Activated CD4-positive, alpha-beta T cell treated with anti-CD3 and anti-CD28 coated beads for 24 hours (primary cell): ENCODE measurements at regions not wholly inside any gene's neighbourhood (a gene's known extent, or its start where the extent isn't known, plus 50 kb on each side); places are given as distances from the start of the nearest gene placed in this dataset.

Experiments used
- DNase-seq, 2 donors: peaks; one replicate each; pipeline ENCODE4 v3.0.0-alpha.2; 2020; ENCODE audit warnings: low read depth in 2 of 2

DNA sequence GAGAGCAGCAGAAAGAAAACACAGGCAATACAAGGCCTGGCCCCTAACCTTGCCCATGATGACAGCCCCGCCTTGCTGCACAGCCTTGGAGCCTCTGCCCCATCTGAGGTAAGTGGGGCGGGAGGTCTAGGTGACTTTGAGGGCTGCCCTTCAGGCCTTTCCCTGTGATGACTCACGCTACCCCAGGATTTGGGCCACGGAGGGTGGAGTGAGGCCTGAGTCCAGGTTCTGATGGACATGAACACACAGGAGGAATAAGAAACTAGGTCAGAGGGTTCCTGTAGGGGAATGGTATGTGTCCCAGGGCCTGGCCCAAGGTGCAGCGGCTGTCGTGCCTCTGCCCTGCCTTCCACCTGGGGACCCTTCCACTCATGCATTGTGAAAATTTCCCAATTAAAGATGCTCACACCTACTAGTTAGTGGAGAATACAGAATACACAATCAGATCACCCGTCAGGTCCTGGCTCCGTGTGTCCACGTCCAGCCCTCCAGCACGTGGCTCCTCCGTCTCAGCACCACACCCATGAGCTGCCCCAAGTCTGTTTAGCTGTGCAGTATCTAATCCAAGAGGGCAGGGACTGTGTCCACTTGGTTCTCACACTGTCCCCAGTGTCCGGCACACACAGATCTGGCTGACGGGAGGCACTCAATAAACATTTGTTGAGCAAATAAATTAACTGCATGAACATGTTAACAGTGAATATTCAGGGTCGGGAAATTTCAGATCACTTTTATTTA lies 111.0 kb downstream of the CHST1 start:
- no peak for DNase-seq

DNA sequence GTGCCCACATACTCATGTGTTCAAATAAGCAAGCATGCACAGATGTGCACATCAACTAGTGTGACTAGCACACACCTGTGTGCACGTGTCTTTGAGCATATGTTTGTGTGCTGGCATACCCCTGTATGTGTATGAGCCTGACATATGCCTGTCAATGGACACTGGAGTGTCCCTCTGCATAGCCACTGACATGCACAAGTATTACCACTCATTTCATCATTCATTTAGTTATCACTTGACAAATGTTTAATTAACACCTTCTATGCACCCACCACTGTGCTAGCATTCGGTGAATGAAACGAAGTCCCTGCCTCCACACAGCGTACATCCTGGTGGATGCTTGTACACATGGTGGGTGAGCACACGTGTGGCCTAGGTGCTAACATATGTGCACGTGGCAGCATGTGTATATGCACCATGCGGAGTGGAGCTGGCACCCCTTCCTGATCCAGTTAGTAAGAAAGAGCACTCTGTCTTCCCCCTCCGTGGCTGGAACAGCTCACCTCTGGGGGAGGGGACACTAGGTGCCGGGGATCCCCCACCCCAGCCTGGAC lies 112.0 kb downstream of the CHST1 start:
- DNase-seq = no peak

DNA sequence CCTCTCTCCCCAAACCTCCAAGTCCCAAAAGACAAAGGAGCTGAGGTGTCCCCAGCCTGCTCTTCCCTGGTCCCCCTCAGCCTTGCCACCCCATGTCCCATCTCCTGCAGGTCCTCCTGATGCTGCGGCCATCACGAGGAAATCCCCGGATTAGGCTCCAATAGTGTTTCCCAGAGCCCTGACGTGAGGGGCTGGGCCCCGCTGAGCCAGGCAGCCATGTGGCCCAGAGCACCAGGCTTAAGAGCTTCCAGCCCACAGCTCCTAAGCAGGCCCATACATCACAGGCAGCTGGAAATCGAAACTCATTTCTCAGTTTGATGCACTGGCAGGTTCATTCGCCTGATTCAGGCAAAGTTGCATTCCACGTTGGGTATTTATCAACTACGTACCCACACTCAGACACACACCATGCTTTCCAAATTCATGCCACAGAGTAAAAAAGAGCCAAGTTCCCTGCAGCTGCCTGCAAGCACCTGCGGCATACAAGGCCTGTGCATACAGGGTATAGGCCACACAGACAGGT lies 114.2 kb downstream of the CHST1 start:
- DNase-seq = no peak

GRCh38 chr11:45549257-45549656 lies 116.2 kb downstream of the CHST1 start:
- no peak for DNase-seq

DNA sequence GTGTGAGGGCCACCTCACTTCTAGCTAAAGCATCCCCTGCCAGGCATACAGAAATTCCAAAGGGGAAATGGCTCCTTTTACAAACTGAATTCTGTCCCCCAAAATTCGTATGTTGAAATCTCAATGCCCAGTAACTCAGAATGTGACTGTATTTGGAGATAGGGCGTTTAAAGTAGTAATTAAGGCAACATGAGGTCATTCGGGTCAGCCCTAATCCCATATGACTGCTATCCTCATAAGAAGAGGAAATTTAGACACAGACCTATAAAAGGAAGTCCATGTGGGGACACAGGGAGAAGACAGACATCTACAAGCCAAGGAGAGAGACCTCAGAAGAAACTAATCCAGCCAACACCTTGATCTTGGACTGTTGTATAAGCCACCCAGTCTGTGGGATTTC lies 119.1 kb downstream of the CHST1 start:
- DNase-seq = no peak

DNA sequence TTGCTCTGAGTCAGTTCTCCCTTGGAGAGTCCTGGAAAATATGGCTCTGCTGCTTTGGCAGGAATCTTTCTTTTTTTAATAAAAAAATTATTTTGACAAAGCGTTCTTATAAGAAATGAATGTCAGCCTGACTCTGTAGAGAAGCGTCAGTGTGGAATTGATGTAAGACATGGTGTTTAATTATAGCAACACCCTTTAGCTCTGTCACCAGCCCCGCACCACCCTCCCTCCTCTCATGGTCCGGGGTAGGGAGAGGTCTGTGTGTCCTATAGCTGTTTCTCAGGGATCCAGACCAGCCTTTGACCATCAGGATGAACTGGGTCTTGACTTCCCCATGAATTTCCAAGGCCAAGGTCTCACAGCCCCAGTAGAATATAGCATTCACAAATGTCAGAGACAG lies 120.6 kb downstream of the CHST1 start:
- no peak for DNase-seq

DNA sequence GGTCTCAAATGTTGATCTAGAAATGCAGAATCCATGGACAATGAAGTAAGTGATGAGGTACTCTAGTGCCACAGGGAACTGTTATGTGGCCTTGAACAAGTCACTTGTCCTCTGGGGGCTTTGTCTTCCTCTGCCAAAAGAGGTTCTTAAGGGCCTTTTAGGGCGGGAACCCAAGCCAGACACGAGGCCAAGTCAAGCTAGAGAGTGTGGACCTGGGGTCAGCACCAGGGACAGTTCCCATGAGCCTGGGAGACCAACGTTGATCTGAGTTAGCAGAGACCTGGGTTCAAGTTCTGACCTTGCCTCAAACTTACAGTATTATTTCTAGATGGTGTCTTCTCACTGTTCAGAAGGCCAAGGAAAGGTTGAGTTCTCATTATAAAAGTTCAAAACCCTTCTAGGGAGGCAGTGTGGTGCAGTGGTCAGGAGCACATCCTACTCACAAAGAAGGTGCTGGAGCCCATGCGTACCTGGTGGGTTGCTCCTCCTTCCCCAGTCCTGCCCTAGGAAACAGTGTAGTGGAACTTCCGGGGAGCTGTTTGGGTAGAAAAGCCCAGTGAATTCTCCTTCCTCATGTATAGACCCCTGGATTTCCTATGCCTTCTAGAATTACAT lies 121.5 kb downstream of the CHST1 start:
- DNase-seq = no peak

- DNase-seq = no peak
These were observed 122.3 kb downstream of the CHST1 start for GRCh38 chr11:45543081-45543480.

- no peak for DNase-seq
These were observed 123.6 kb downstream of the CHST1 start for GRCh38 chr11:45541693-45542434.

DNA sequence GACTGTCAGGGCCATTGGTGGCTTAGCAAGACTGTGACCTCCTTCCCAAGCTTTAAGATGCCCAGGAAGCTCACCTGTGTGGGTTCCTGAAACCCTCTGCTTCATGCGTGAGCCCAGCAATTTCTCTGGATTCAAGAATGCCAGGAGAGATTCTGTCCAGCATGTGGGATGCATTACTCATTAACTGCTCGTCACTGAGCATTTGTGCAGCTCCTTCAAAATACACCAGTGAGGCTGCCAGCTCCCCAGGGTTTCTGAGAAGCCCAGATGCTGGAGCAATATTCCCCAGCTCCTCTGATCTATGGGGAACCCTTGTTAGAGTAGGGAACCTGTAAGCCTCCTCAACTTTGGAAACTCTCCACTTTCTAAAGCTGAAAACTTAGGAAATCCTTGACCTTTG lies 126.5 kb downstream of the CHST1 start:
- DNase-seq = no peak

- DNase-seq = no peak
These were observed 127.1 kb downstream of the CHST1 start for GRCh38 chr11:45538363-45538762.

DNA sequence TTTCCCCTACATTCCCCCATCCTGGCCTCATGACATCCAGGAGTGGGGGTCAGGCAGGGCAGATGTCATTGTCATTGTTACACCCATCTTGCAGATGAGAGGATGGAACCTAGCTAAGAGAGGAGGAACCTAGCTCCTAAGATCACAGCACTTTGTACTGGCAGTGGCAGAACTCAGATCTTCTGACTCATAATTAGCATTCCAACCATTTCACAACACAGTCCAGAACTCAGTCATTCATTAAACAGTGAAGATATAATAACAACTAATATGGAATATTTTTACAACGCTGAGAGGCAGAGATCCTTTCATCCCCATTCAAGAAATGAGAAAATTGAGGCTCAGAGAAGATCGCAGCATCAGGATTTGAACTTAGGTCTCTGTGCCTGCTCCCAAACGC lies 127.8 kb downstream of the CHST1 start:
- DNase-seq = no peak

DNA sequence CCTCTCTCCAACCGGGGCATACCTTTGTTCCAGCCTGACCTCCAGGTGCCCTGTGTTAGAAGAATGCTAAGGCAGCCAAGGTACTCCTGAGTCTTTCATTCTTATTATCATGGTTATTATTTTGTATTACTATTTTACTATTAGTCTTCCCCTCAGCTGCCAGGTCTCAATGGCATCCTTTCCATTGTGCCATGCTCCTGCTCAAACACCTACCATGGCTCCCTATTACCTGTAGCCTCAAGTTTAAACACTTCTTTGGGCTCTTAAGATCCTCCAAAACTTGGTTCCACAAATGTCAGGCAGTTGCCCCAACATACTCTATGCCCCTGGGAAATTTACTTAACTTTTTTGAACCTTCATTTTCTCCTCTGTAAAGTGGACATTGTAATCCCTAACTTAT lies 130.4 kb downstream of the CHST1 start:
- DNase-seq = no peak

DNA sequence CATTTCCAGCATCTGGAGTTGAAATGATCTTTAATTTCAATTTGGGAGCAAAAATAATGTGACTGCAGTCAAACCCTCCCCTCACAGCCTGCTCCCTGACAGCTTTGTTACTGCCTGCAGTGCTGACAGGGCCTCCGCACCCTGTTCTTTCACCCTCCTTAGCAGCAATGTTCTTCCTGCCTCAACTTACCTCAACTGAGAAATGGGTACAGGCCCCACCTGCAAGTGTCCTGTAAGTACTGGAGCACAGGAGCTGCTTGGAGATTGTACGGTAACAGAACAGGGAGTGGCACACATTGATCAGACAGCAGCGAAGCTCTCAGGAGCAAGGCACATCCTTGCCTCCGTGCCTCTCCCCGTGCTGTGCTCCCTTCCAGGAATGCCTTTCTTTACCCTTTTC lies 131.3 kb downstream of the CHST1 start:
- DNase-seq = no peak

GRCh38 chr11:45532546-45532945 lies 132.9 kb downstream of the CHST1 start:
- no peak for DNase-seq

DNA sequence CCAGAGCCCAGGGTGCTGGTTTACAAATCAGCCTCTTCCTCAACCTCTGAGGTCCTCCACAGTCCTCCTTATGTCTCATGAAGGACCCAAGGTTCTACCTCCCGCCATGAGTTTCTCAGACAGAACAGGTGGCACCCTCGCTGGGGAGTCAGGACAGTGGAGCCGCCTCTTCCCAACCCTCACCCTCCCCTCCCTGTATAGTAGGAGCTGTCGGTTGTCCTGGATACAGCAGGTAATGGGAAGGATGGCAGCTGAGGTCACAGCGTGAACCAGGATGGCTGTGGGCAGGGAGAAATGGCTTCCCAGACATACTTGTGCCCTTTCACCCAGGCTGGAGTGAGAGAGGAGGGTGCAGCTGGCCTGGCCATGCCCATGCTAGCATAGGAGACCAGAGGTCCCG lies 134.6 kb downstream of the CHST1 start:
- no peak for DNase-seq

DNA sequence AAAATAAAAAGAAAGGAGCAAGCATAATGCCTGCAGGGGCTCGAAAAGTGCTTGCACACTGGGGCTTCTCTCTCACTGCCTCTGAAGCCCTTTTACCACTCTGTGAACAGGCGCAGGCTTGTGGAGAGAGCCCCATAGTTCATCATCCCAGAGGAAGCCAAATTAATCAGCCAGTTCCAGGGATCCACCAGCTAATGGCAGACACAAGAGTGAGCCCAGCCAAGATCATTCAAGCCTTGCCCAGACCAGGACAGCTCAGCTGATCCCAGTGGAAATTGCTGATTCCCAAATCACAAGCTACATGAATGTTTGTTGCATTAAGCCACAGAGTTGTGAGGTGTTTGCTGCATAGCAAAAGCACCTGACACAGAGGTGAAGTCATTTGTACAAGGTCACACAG lies 135.3 kb downstream of the CHST1 start:
- no peak for DNase-seq

DNA sequence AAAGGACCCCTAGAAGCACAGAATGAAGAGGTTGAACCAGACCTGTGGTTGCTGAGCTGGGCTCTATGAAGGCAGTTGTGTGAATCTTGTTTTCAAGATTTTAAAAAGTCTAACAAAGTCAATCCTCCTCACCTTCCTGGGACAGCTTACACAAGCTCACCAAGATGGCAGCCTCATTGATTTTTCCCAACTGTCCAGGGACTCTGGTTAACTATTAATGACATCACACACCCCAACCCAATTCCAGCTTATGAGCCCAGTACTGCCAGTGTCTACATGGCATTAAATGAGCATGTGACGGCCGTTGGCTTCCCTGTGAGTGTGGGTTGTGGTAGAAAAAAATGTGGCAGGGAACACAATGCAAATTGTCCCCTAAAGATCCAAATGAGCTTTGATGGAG lies 137.0 kb downstream of the CHST1 start:
- DNase-seq = no peak

DNA sequence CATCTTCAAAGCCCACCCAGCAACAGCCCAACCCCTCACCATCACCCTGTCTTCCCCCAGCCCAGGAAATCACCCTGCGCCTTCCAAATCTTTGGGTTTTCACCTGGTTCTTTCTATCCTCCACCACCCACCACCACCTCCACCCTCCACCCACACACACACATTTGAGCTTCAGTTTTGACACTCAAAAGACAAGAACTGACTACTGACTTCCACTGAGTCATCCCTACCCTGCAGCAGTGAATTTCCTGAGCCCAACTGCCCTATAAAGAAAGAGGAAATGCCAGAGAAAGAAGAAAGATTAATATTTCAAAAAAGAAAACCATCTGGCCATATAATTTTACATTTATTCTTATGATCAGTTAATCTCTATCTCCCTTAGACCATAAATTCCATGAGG lies 137.5 kb downstream of the CHST1 start:
- peak in 1 of 2 donors; percentile 3 for DNase-seq

DNA sequence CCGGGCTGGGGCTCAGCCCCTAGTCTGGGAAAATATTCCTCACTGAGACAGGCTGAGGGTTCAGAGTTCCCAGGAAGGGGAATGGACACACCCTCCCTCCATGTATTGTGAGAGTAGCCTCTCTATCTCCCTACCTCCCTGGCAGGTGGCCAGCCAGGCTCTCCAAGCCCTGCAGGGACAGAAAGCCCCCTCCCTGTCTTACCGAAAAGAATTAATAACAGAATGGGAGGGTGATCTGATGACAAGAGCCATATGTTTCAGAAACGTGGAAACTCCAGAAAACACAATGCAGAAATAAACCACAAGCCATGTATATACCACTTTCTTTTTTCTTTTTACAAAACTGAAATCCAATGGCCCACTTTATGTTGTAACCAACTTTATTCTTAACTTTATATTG lies 140.0 kb downstream of the CHST1 start:
- DNase-seq = no peak

DNA sequence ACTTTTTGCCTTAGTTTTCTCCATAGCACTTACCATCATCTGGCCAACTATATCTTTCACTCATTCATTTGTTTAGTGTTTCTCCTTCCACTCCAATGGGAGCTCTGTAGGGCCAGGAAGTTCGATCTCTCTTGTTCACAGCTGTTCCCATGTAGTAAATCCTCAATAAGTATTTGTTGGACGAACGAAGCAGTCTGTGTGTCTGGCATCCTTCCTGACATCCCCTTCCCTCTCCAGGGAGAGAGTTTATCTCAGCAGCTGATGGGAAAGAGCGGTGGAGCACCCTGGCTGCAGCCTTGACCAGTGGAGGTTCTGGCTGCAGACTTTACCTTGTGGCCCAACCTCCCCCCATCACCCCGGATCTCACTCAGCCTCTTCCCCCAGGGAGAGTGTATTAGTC lies 141.7 kb downstream of the CHST1 start:
- no peak for DNase-seq

DNA sequence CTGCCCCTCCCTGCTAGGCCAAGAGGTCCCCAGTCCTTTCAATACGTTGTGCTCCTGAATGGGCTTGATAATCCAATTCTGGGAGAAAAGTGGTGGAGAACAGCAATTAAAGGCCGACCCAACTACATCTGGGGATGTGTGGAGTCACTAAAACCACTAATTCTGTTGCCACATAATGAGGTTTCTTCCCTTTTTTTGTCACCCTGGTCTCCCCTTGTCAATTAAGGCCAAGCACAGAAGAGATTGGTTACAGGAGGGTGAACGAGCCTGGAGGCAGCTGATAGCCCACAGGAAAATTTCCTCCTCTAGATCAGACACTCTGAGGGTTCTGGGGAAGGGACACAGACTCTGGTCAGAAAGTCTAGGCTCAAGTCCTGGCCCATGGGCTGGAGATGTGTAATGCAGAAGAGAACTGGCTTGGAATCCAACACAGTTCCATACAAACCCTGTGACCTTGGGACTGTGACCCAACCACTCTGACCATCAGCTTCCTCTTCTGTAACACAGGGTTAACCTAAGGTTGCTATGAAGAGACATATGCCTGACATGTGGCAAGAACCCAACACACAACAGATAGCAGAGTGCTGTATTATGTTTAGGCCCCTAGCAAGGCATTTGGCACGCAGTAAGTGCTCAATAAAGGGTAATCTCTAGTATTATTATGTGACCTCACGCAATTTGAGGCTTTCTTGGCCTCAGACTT lies 146.4 kb downstream of the CHST1 start:
- no peak for DNase-seq
